ENCODE measurements at regions not wholly inside any gene's neighbourhood (a gene's known extent, or its start where the extent isn't known, plus 50 kb on each side); places are given as distances from the start of the nearest gene placed in this dataset.

DNA sequence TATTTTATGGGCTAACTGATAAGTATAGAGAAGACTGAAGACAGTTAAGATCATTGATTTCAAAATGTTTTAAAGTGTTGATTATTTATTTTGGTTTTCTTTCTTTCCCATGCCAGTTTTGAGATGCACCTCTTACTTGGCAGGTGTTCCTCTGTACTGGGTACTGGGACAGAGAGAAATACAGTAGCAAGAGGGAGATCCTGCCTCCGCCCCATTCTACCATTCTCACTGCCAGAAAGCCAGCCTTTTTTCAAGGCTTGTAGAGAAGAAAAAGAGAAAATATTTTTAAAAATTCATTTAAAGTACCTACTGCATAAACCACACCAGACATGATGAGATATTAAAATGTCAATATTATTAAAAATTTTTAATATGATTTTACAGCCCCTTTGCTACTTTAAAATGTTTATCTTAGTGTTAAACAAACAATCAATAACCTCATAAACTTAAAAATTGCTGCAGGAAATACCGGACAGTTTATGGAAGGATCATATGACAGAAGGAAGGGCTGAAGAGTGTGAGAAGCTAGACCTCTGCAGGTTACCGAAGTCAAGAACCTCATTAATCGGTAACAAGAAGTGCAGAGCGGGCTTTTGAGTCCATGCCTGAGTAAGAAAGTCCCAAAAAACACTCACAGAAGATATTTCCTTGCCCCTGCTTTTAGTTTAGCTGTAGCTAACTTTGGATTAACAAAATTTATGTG is 117.8 kb upstream of the ESR1 start:
- no peaks in the 10 kb centered on the region for H4K20me1 ChIP-seq (ENCODE audit: insufficient read depth)
- TF ChIP-seq EZH2phosphoT487 (IDR thresholded peaks at IDR 0.05; ENCODE audit: insufficient read depth, low read depth) (no peak), EZH2 (IDR thresholded peaks at IDR 0.05; ENCODE audit: insufficient read depth, poor library complexity, severe bottlenecking) (no peak)

GRCh38 chr6:151690303-151690702 is 117.2 kb upstream of the ESR1 start:
- Histone ChIP-seq H3K4me3 (peak overlapping the region; percentile 70), H3K79me2 (ENCODE audit: insufficient read depth) (no peaks in the 10 kb centered on the region), H4K20me1 (ENCODE audit: insufficient read depth) (no peaks in the 10 kb centered on the region), H3K9me2 (ENCODE audit: insufficient read depth) (no peaks in the 10 kb centered on the region), H3K9ac (peak overlapping the region; percentile 81), H3K4me1 (ENCODE audit: insufficient read depth) (peaks cover 22% of the 10 kb centered on the region), H3K9me3 (ENCODE audit: low read depth) (no peaks in the 10 kb centered on the region), H3K27me3 (replicated peaks; ENCODE audit: insufficient read depth) (no peaks in the 10 kb centered on the region), H3K27ac (peak overlapping the region; percentile 63), H3F3A (ENCODE audit: insufficient read depth) (no peaks in the 10 kb centered on the region), H3K4me2 (ENCODE audit: unreplicated experiment) (peak overlapping the region; percentile 95), H2AFZ (peak overlapping the region; percentile 95), H3K36me3 (ENCODE audit: low read depth) (no peaks in the 10 kb centered on the region)
- no peak for TF ChIP-seq EZH2phosphoT487 (IDR thresholded peaks at IDR 0.05; ENCODE audit: insufficient read depth, low read depth)
- no peak for TF ChIP-seq EZH2 (IDR thresholded peaks at IDR 0.05; ENCODE audit: insufficient read depth, poor library complexity, severe bottlenecking)
- in situ Hi-C loops (cut with MboI): loop anchor here (10.0 kb wide), 1 partner anchor 574 kb away; no protein-coding TSS in a partner anchor
- DNase-seq: peak; percentile 59
- 1% methylated on average over 4 of the region's 4 CpGs for WGBS, 2 experiments (ENCODE audit: low coverage in 1 of 2, low lambda C conversion rate in 2 of 2, missing lambda C conversion rate in 2 of 2)

More for the DNA sequence above, 117.8 kb upstream of the ESR1 start:
- H3K4me1 ChIP-seq (ENCODE audit: insufficient read depth): peaks cover 22% of the 10 kb centered on the region
- H3K9ac ChIP-seq: peak overlapping the region; percentile 81
- 38 to 40% methylated on average over 5 of the region's 5 CpGs for whole genome bisulfite sequencing, 2 experiments (ENCODE audit: low coverage in 1 of 2, low lambda C conversion rate in 2 of 2, missing lambda C conversion rate in 2 of 2)
- peak overlapping the region; percentile 95 for H3K4me2 ChIP-seq (ENCODE audit: unreplicated experiment)
- in situ Hi-C loops (cut with MboI): loop anchor here (10.0 kb wide), 1 partner anchor 575 kb away; no protein-coding TSS in a partner anchor
- H3K4me3 ChIP-seq: peak overlapping the region; percentile 70
- H3K9me2 ChIP-seq (ENCODE audit: insufficient read depth): no peaks in the 10 kb centered on the region
- H3F3A ChIP-seq (ENCODE audit: insufficient read depth): no peaks in the 10 kb centered on the region
- no peak overlapping the region for H3K27ac ChIP-seq
- no peaks in the 10 kb centered on the region for H3K79me2 ChIP-seq (ENCODE audit: insufficient read depth)
- H3K36me3 ChIP-seq (ENCODE audit: low read depth): no peaks in the 10 kb centered on the region
- H3K27me3 ChIP-seq (replicated peaks; ENCODE audit: insufficient read depth): no peaks in the 10 kb centered on the region
- no peaks in the 10 kb centered on the region for H3K9me3 ChIP-seq (ENCODE audit: low read depth)
- DNase-seq: peak; percentile 27
- peak overlapping the region; percentile 95 for H2AFZ ChIP-seq

GRCh38 chr6:151690768-151691562 is 116.5 kb upstream of the ESR1 start:
- Histone ChIP-seq H3K9me2 (ENCODE audit: insufficient read depth) (no peaks in the 10 kb centered on the region), H3K9me3 (ENCODE audit: low read depth) (no peaks in the 10 kb centered on the region), H3F3A (ENCODE audit: insufficient read depth) (no peaks in the 10 kb centered on the region), H3K79me2 (ENCODE audit: insufficient read depth) (no peaks in the 10 kb centered on the region), H3K27me3 (replicated peaks; ENCODE audit: insufficient read depth) (no peaks in the 10 kb centered on the region), H3K9ac (peak overlapping the region; percentile 81), H3K4me3 (peak overlapping the region; percentile 70), H4K20me1 (ENCODE audit: insufficient read depth) (no peaks in the 10 kb centered on the region), H3K4me1 (ENCODE audit: insufficient read depth) (peaks cover 22% of the 10 kb centered on the region), H3K4me2 (ENCODE audit: unreplicated experiment) (peak overlapping the region; percentile 95), H3K36me3 (ENCODE audit: low read depth) (no peaks in the 10 kb centered on the region), H3K27ac (peak overlapping the region; percentile 63), H2AFZ (peak overlapping the region; percentile 95)
- WGBS, 2 experiments (ENCODE audit: low coverage in 1 of 2, low lambda C conversion rate in 2 of 2, missing lambda C conversion rate in 2 of 2): 9 to 10% methylated on average over 8 of the region's 8 CpGs
- peak; percentile 79 for DNase-seq
- TF ChIP-seq EZH2phosphoT487 (IDR thresholded peaks at IDR 0.05; ENCODE audit: insufficient read depth, low read depth) (no peak), EZH2 (IDR thresholded peaks at IDR 0.05; ENCODE audit: insufficient read depth, poor library complexity, severe bottlenecking) (no peak)
- in situ Hi-C loops (cut with MboI): loop anchor here (10.0 kb wide), 1 partner anchor 574 kb away; no protein-coding TSS in a partner anchor

- no peak for TF ChIP-seq EZH2phosphoT487 (IDR thresholded peaks at IDR 0.05; ENCODE audit: insufficient read depth, low read depth)
- TF ChIP-seq EZH2 (IDR thresholded peaks at IDR 0.05; ENCODE audit: insufficient read depth, poor library complexity, severe bottlenecking): no peak
- DNase-seq: peak; percentile 21
- H3K9ac ChIP-seq: peak overlapping the region; percentile 81
- H4K20me1 ChIP-seq (ENCODE audit: insufficient read depth): no peaks in the 10 kb centered on the region
- no peaks in the 10 kb centered on the region for H3K27me3 ChIP-seq (replicated peaks; ENCODE audit: insufficient read depth)
- H3K4me3 ChIP-seq: peak overlapping the region; percentile 70
- H3K4me1 ChIP-seq (ENCODE audit: insufficient read depth): peaks cover 22% of the 10 kb centered on the region
- H3K9me3 ChIP-seq (ENCODE audit: low read depth): no peaks in the 10 kb centered on the region
- in situ Hi-C loops (cut with MboI): loop anchor here (10.0 kb wide), 1 partner anchor 573 kb away; no protein-coding TSS in a partner anchor
- no peak overlapping the region for H3K27ac ChIP-seq
- H3K4me2 ChIP-seq (ENCODE audit: unreplicated experiment): peak overlapping the region; percentile 95
- H3F3A ChIP-seq (ENCODE audit: insufficient read depth): no peaks in the 10 kb centered on the region
- no peaks in the 10 kb centered on the region for H3K9me2 ChIP-seq (ENCODE audit: insufficient read depth)
- H3K36me3 ChIP-seq (ENCODE audit: low read depth): no peaks in the 10 kb centered on the region
- peak overlapping the region; percentile 95 for H2AFZ ChIP-seq
- 23 to 29% methylated on average over 4 of the region's 4 CpGs for WGBS, 2 experiments (ENCODE audit: low coverage in 1 of 2, low lambda C conversion rate in 2 of 2, missing lambda C conversion rate in 2 of 2)
- no peaks in the 10 kb centered on the region for H3K79me2 ChIP-seq (ENCODE audit: insufficient read depth)
Observed at GRCh38 chr6:151692216-151692615, 115.3 kb upstream of the ESR1 start.

Data from GM23248 (cell line).